SK-N-SH (cell line): ENCODE measurements at regions not wholly inside any gene's neighbourhood (a gene's known extent, or its start where the extent isn't known, plus 50 kb on each side); places are given as distances from the start of the nearest gene placed in this dataset.

Experiments
- CTCF ChIA-PET: fragments of 300-600, 350-600 bp; formaldehyde crosslinking; extraction: SDS; loops from one replicate; lab custom pipeline; 2021; lab: Yijun Ruan, JAX
- POLR2A ChIA-PET: fragments of 350-600 bp; sonication (Branson Sonifier 250); formaldehyde crosslinking; extraction: SDS; loops from one replicate; lab custom pipeline; 2020; ENCODE audit warnings: antibody characterized with exemption, inconsistent platforms; lab: Yijun Ruan, JAX
- DNase-seq: peaks from one replicate; pipeline ENCODE4 v3.0.0; 2012
- H2AFZ ChIP-seq: fragments of 200-600 bp; sonication (generic); 2 replicates; pipeline ENCODE4 v1.8.1; 2016; ENCODE audit warnings: antibody characterized with exemption, mild to moderate bottlenecking, low read depth
- H3F3A ChIP-seq: fragments of 200-600 bp; sonication (generic); replicated peaks from 2 replicates; pipeline ENCODE3; 2016; ENCODE audit warnings: antibody characterized with exemption, mild to moderate bottlenecking; ENCODE audit not compliant: insufficient read depth
- H3K27ac ChIP-seq, 2 experiments: fragments of 200-500 bp in 1 of 2; fragments of 200-600 bp in 1 of 2; sonication (Bioruptor generic) in 1 of 2; sonication (generic), shearing (Covaris generic) in 1 of 2; 2 replicates each; pipeline versions ENCODE4 v1.5.1 to v1.6.1; 2014 to 2016; ENCODE audit warnings: low read depth in 2 of 2, inconsistent platforms in 1 of 2, low read length in 1 of 2, mild to moderate bottlenecking in 1 of 2, mixed read lengths in 1 of 2
- H3K27me3 ChIP-seq: fragments of 200-600 bp; sonication (generic), shearing (Covaris generic); 2 replicates; pipeline ENCODE4 v1.6.1; 2016; ENCODE audit warnings: mixed run types; ENCODE audit not compliant: insufficient read depth
- H3K36me3 ChIP-seq, 2 experiments: fragments of 200-500 bp in 1 of 2; fragments of 200-600 bp in 1 of 2; sonication (Bioruptor generic) in 1 of 2; sonication (generic) in 1 of 2; replicated peaks in 1 of 2; 2 replicates each; pipeline versions ENCODE3 to v1.5.1; 2014 to 2016; ENCODE audit warnings: low read length in 1 of 2, mild to moderate bottlenecking in 1 of 2; ENCODE audit not compliant: insufficient read depth in 2 of 2, control insufficient read depth in 1 of 2
- H3K4me1 ChIP-seq, 2 experiments: fragments of 200-500 bp in 1 of 2; fragments of 200-600 bp in 1 of 2; sonication (Bioruptor generic) in 1 of 2; sonication (generic), shearing (Covaris generic) in 1 of 2; 2 replicates each; pipeline versions ENCODE4 v1.5.1 to v1.6.1; 2014 to 2016; ENCODE audit warnings: low read depth in 1 of 2, low read length in 1 of 2, mixed run types in 1 of 2; ENCODE audit not compliant: insufficient read depth in 2 of 2, control insufficient read depth in 1 of 2
- H3K4me2 ChIP-seq: fragments of 200-600 bp; sonication (generic), shearing (Covaris generic); 2 replicates; pipeline ENCODE4 v1.6.1; 2017; ENCODE audit warnings: mixed run types
- H3K4me3 ChIP-seq, 2 experiments: fragments of 200-500 bp in 1 of 2; fragments of 200-600 bp in 1 of 2; sonication (Bioruptor generic) in 1 of 2; sonication (generic), shearing (Covaris generic) in 1 of 2; 2 replicates each; pipeline versions ENCODE4 v1.5.1 to v1.8.1; 2014 to 2016; ENCODE audit warnings: low read depth in 2 of 2, inconsistent platforms in 1 of 2, low read length in 1 of 2, mild to moderate bottlenecking in 1 of 2, mixed read lengths in 1 of 2, moderate library complexity in 1 of 2
- H3K79me2 ChIP-seq: fragments of 200-600 bp; sonication (generic); 2 replicates; pipeline ENCODE4 v1.8.1; 2017; ENCODE audit warnings: mild to moderate bottlenecking; ENCODE audit not compliant: insufficient read depth
- H3K9ac ChIP-seq: fragments of 200-600 bp; sonication (generic); 2 replicates; pipeline ENCODE4 v1.6.1; 2017; ENCODE audit warnings: mixed run types
- H3K9me2 ChIP-seq: fragments of 200-600 bp; sonication (generic); 2 replicates; pipeline ENCODE4 v1.6.1; 2017; ENCODE audit warnings: mixed run types
- H3K9me3 ChIP-seq: fragments of 200-600 bp; sonication (generic); 2 replicates; pipeline ENCODE4 v1.6.1; 2017; ENCODE audit warnings: mixed run types, mild to moderate bottlenecking, moderate library complexity
- H4K20me1 ChIP-seq: fragments of 200-600 bp; sonication (generic); 2 replicates; pipeline ENCODE4 v1.6.1; 2017; ENCODE audit warnings: mild to moderate bottlenecking, mixed run types; ENCODE audit not compliant: insufficient read depth
- EZH2phosphoT487 ChIP-seq: fragments of 200-600 bp; sonication (generic); IDR thresholded peaks from 2 replicates; pipeline ENCODE4 v1.6.1; 2017; ENCODE audit warnings: low read depth, mixed run types, mild to moderate bottlenecking, antibody characterized with exemption, moderate library complexity, borderline replicate concordance
- FOXM1 ChIP-seq: IDR thresholded peaks from 2 replicates; pipeline ENCODE4 v1.4.0; 2012; ENCODE audit warnings: low read depth, mild to moderate bottlenecking
- GABPA ChIP-seq: IDR thresholded peaks from 2 replicates; pipeline ENCODE4 v1.4.0; 2012; ENCODE audit warnings: low read depth, mild to moderate bottlenecking
- JUND ChIP-seq: IDR thresholded peaks from 2 replicates; pipeline ENCODE4 v1.4.0; 2012
- NFIC ChIP-seq: IDR thresholded peaks from 2 replicates; pipeline ENCODE4 v1.4.0; 2012; ENCODE audit warnings: borderline replicate concordance
- PBX3 ChIP-seq: IDR thresholded peaks from 2 replicates; pipeline ENCODE4; 2012
- RAD21 ChIP-seq: IDR thresholded peaks from 2 replicates; pipeline ENCODE4 v1.6.1; 2012; ENCODE audit warnings: mild to moderate bottlenecking, low read length
- REST ChIP-seq: IDR thresholded peaks from 2 replicates; pipeline ENCODE4 v1.6.1; 2012; ENCODE audit warnings: mild to moderate bottlenecking, low read depth, low read length, moderate library complexity
- RFX5 ChIP-seq: IDR thresholded peaks from 2 replicates; pipeline ENCODE4 v1.6.1; 2012; ENCODE audit warnings: mild to moderate bottlenecking, improper control_type of control experiment, low read length
- TAF1 ChIP-seq: IDR thresholded peaks from 2 replicates; pipeline ENCODE4 v1.6.1; 2012; ENCODE audit warnings: low read depth, mild to moderate bottlenecking, low read length, moderate library complexity, borderline replicate concordance
- TCF12 ChIP-seq: IDR thresholded peaks from 2 replicates; pipeline ENCODE4 v1.4.0; 2012
- WGBS: methylation state at CpG from one replicate; pipeline ENCODE4 v1.1.6; 2017; ENCODE audit warnings: low lambda C conversion rate; 5-methylcytosine and 5-hydroxymethylcytosine counted together
- TF ChIP-seq, protein P1 (sequence below): IDR thresholded peaks from 2 replicates; pipeline ENCODE4 v1.4.0; 2012; ENCODE audit warnings: low read depth
- TF ChIP-seq, protein P2 (sequence below): fragments of 150-350 bp; IDR thresholded peaks from 2 replicates; pipeline ENCODE4 v1.6.1; 2017; ENCODE audit warnings: antibody characterized with exemption, low read length, low read depth, borderline replicate concordance

DNA sequence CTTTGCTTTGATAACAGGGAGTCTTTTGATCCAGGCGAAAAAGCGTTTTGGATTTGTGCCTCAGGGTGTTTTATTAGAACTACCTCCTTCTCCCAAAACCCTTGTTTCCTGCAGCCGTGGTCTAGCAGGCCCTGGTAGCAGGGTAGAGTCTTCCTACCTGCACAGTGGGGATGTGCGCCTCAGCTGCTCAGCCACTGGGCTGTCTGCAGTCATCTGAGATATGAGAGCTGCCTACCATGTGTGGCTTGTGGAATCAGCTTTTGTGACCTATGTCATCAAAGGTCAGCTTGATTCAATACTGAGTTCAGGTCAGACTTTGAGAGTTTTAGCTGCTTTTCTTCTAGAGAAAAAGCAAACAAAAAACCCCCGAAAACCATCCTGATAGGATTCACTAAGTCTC is 279.5 kb downstream of the CLIC5 start:
- H3K27ac ChIP-seq, result no peak overlapping the region
- no peak overlapping the region for H3K4me3 ChIP-seq
- no peak for DNase-seq
- no peaks in the 10 kb centered on the region for H3K36me3 ChIP-seq
- no peaks in the 10 kb centered on the region for H3K79me2 ChIP-seq
- no peak overlapping the region for H3K4me2 ChIP-seq
- H3K9me3 ChIP-seq, result no peaks in the 10 kb centered on the region
- H2AFZ ChIP-seq, result no peak overlapping the region
- H3F3A ChIP-seq, result no peaks in the 10 kb centered on the region
- TF ChIP-seq REST (no peak), EZH2phosphoT487 (no peak), GABPA (no peak), PBX3 (no peak), NFIC (no peak), JUND (no peak), TAF1 (no peak), RFX5 (no peak), RAD21 (no peak)
- peaks cover 5% of the 10 kb centered on the region; the same call in 1 of the 2 replicates for H3K27me3 ChIP-seq
- H3K9ac ChIP-seq, result no peak overlapping the region
- no peaks in the 10 kb centered on the region for H4K20me1 ChIP-seq
- no peaks in the 10 kb centered on the region for H3K9me2 ChIP-seq
- H3K4me1 ChIP-seq, result no peaks in the 10 kb centered on the region
- ChIA-PET POLR2A (no interaction called here), CTCF (no interaction called here)
- WGBS, result 37% methylated on average over 4 of the region's 5 CpGs

GRCh38 chr6:45732731-45733130 is 282.9 kb downstream of the CLIC5 start:
- H3F3A ChIP-seq, result no peaks in the 10 kb centered on the region
- H3K4me2 ChIP-seq, result no peak overlapping the region
- peaks cover 5% of the 10 kb centered on the region; the same call in 1 of the 2 replicates for H3K27me3 ChIP-seq
- H3K9ac ChIP-seq, result no peak overlapping the region
- H4K20me1 ChIP-seq, result no peaks in the 10 kb centered on the region
- H3K4me3 ChIP-seq, result no peak overlapping the region
- no peaks in the 10 kb centered on the region for H3K4me1 ChIP-seq
- H3K9me3 ChIP-seq, result no peaks in the 10 kb centered on the region
- H3K36me3 ChIP-seq, result no peaks in the 10 kb centered on the region
- no peak for DNase-seq
- TF ChIP-seq, protein P1, sequence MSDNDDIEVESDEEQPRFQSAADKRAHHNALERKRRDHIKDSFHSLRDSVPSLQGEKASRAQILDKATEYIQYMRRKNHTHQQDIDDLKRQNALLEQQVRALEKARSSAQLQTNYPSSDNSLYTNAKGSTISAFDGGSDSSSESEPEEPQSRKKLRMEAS, result no peak
- TF ChIP-seq RAD21, result no peak
- no peak for TF ChIP-seq TAF1
- TF ChIP-seq TCF12, result no peak
- TF ChIP-seq, protein P2, sequence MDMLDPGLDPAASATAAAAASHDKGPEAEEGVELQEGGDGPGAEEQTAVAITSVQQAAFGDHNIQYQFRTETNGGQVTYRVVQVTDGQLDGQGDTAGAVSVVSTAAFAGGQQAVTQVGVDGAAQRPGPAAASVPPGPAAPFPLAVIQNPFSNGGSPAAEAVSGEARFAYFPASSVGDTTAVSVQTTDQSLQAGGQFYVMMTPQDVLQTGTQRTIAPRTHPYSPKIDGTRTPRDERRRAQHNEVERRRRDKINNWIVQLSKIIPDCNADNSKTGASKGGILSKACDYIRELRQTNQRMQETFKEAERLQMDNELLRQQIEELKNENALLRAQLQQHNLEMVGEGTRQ, result no peak
- TF ChIP-seq FOXM1, result no peak
- TF ChIP-seq REST, result no peak
- H3K9me2 ChIP-seq, result no peaks in the 10 kb centered on the region
- H3K27ac ChIP-seq, result no peak overlapping the region
- ChIA-PET POLR2A (no interaction called here), CTCF (no interaction called here)
- H3K79me2 ChIP-seq, result no peaks in the 10 kb centered on the region
- no peak overlapping the region for H2AFZ ChIP-seq
- 26% methylated on average over 7 of the region's 7 CpGs for whole genome bisulfite sequencing
